NCI-H2196 (cell line): ENCODE measurements at regions not wholly inside any gene's neighbourhood (a gene's known extent, or its start where the extent isn't known, plus 50 kb on each side); places are given as distances from the start of the nearest gene placed in this dataset.
"Not testable (repeated sequence)": the region's sequence is repeated elsewhere in the genome, so short reads cannot be mapped to it uniquely, and the experiment has no call there.

Source experiments
- DNase-seq: peaks from one replicate; lab custom pipeline; 2025; ENCODE audit not compliant: unreplicated experiment; lab: John Stamatoyannopoulos, UW

DNA sequence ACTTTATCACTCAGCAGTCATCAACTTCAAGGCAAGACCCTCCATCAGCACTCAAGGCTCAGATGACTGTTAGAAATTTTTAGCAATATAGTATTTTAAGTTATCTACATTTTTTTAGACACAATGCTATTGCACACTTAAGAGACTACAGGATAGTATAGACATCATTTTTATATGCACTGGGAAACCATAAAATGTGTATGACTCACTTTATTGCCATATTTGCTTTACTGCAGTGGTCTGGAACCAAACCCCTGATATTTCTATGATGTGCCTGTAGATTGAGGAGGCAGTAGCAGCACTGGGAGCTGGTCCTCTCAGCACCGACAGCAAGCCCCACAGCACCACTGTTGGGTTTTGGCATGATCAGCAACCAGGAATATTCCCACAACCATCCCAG is 264.8 kb upstream of the HNRNPA3 start:
- no peak for DNase-seq

DNA sequence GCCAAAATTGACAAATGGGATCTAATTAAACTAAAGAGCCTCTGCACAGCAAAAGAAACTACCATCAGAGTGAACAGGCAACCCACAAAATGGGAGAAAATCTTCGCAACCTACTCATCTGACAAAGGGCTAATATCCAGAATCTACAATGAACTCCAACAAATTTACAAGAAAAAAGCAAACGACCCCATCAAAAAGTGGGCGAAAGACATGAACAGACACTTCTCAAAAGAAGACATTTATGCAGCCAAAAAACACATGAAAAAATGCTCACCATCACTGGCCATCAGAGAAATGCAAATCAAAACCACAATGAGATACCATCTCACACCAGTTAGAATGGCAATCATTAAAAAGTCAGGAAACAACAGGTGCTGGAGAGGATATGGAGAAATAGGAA is 261.4 kb upstream of the HNRNPA3 start:
- not testable (repeated sequence) for DNase-seq

DNA sequence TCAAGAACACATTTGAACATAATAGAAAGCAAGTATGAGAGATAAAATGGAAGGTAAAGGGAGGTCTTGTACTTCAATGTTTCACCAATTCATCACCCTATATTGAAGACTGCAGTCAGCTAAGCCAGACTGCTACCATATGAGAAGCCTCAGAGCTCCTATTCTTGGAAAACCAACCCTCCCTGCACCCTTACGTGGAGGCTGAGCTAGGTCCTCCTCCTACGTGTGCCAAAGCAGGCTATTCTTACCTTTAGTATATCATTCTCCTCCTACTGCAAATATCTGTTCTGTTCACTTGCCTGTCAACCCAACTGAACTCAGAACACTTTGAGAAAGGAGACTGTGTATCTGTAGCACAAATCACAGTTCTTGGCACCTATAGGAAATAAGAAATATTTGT is 255.8 kb upstream of the HNRNPA3 start:
- no peak for DNase-seq

DNA sequence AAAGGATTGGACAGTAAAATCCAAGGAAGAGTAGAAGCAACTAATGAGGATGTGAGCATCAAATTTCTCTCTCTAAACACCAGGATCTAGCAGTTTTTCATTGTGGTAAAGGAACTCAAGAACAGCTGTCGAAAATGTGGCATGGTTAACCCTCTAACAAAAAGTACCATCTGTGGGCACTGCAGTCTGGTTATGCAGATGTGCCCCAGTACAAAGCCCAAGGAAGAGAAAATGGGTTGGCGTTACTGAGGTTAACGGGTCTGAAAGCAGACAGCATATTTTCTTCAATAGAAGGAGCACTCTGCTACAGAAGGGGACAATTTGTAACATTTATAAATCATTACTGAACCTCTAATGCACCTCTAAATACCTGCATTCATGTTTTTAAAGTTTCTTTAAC is 253.0 kb upstream of the HNRNPA3 start:
- DNase-seq = no peak

DNA sequence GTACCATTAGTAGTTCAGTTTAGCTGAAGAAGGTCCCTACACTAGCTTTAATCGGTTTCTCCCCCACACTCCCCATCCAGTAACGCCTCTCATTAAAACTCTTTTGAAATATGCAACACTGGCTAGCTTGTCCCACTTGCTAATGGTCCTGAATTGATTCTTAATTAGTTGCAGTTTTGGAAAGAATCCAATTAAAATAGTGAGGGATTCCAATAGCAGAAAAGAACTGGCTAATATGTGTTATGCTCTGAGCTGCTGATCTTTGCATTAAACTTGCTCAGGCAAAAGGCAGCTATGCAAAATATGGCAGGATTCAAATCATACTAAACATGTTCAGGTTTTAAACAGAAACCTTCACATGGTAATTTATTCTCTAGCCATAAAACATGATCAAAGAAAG is 252.5 kb upstream of the HNRNPA3 start:
- DNase-seq = no peak

DNA sequence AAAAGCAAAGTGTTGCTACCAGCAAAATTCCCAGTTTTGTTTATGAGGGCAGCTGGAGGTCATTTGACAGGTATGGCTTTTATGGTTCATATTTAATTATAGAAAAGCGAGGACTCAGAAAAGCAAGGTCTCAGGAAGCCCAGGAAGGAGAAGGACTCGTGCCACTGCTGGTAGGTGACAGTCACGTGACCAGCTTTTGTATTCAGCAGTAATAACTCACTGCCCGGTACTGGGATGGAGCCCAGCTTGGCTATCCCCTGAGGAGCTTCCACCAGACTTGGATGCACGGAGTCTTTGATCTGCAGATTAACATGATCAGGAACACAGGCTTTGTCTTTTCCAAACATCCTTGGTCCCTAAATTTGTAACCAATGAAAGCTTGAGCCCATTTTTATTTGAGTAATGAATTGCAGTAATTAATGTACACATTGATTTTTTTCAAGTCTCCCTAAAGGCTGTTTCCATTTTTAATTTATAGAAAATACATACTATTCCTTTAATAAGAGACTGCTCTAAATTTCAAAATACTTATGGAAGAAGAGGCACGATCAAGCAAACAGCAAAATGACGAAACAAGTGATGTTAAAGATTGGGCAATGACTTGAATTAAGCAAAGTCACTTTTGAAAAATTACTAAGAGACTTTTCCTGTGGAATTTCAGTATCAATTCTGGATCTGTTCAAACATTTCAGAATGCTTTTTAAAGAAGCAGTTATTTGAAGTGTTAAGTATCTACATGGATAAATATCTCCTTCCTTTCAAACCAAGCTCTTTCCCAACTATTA is 251.7 kb upstream of the HNRNPA3 start:
- no peak for DNase-seq

DNA sequence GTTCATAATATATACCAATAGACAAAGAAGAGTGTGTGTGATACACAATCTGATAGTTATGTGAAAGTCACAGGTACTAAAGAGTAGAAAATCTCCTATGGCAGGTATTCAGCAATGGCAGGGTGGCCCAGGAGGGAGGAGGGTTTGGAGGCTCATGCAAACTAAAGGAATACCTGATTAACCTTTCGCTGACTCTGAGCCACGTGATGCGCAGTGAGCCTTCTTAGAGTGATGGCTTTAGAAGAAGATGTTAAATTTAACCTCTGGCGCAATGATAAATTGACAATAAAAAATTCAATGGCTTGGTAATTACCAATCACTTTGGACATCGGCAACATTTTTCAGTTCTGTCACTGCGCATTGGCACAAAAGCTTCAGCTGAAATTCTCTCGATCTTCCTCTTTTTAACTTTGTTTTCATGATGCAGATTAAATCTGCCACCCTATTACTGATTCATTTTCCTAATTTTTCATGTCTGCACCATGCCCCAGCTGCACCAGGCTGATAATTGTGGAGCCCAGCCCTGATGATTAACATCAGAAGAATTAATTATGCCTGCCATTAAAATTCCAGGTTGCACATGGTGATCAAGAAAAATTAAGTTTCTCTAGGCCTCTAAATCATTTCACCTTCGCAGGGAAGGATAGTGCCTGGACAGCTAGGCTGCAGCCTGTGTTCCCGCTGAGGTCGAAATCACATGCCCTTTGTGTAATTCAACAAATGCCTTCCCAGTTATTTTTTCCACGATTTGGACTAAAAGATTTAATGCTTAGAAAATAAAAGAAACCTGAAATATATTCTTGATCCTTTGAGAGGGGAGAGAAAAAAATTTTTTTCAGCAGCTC is 250.6 kb upstream of the HNRNPA3 start:
- DNase-seq = no peak

DNA sequence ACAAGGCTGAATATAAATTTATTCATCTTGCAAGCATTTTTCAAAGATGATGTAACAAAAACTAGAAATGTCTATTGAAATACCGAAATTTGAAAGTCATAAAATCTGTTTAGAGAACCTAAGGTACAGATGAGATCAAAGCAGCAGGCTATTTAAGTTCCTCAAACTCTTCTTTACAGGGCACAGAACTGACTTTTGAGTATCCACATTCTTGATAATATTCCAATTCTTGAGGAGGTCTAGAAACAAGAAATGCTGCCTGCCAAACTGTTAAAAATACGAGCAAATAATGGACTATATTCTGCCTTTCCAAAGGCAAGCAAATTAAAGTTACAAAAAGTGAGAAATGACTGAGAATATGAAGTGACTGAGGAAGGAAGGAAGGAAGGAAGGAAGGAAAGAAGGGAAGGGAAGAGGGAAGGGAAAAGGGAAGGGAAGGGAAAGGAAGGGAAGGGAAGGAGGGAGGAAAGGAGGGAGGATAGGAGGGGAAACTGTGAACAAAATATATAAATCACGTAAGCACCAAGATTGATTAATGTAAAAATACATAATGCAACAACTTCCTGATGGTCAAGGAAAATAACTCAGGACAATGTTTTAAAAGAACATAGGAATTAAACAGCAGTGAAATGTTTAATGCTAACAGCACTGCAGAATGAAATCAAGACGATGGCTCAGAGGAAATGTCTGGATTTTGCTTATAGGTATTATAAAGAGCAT is 248.9 kb upstream of the HNRNPA3 start:
- no peak for DNase-seq

DNA sequence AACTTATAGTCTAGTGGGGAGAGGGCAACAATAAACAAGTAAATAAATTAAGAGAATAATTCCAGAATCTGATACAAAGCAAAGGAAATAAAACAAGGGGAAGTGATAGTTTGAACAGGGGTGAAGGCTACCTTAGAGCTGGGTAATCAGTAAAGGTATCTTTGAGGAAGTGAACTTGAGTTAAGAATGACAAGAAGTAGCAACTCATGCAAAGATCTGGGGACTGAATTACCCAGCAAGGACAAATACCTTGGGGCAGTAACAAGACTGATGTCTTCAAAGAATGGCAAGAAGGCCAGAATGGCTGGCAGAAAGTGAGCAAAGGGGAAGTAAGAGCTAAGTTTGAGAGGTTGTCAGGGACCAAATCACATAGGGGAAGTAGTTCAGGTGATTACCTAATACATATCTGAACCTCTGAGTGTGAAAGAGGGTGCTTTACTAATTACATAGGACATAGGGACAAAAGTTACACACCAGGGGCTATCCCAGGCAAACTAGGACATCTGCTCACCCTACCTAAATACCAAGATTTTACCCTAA is 244.6 kb upstream of the HNRNPA3 start:
- DNase-seq = no peak

DNA sequence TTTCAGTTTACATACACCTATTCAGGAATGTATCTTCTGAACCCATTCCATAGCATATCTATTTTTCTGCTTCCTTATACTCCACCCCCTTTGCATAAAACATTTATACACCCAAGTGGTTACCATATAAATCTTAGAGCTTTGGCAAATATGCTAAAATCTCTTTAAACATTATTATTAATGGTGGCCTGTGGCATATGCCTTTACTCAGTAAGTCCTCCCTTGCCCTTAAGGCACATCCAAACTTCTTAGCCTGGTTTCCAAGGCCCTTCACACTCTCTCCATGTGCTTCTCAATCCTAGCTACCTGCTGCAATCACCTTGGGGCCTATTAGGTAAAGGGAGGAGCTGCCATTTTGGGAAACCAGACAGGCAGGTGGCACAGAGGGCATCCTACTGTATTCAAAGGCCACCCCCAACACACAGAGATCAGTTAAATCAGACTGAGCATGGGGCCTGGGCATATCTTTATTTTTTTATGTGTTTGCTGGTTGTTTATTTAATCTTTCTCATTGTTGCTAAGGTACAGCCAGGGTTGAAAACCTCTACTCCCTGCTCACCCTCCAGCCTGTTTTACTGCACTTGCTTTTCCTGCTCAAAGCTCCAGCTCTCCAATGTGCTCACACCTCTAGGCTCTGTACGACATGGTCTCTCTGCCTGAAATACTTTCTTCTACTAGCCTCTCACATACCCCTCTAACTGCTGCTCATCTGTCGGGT is 242.8 kb upstream of the HNRNPA3 start:
- no peak for DNase-seq

DNA sequence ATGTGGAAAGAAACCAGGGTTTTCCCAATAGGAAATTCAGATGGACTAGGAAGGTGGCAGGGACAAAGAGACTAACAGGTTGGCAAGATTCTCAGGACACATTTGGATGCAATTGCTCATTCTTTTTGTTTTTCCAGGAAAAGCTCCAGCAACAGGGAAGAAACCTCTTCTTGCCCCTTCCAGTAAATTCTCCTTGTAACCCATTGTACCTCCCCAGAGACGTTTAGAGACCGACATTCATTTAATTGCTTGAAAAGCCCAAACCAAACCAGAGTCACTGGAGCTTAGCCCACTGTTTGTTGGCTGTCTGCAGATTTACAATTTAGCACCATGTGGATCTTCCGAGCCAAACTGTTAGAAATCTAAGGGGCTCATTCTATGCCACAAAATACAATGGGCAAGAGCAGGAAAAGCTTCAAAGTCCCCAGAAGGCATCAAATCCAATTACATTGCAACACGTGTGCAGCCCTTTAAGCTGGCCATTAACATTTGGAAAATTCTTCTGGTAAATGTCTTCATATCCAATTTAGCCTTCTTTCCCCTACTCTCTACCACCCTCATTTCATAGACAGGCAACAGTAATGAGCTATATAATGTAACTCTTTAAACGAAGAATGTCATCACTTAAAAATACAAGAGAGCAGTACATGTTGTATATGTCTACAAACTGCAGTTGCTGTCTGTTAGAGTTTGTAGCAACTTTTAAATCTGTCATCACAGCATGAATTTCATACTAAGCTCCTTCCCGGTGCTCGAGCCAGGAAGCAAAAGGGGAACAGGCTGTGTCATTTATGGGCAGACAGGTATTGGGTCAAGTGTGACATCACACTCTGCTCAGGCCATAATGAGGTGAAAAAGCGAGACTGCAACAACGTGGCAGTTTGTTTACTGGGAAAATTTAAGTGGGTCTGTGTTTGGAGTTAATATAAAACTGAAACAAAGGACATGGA is 235.6 kb upstream of the HNRNPA3 start:
- DNase-seq = no peak

DNA sequence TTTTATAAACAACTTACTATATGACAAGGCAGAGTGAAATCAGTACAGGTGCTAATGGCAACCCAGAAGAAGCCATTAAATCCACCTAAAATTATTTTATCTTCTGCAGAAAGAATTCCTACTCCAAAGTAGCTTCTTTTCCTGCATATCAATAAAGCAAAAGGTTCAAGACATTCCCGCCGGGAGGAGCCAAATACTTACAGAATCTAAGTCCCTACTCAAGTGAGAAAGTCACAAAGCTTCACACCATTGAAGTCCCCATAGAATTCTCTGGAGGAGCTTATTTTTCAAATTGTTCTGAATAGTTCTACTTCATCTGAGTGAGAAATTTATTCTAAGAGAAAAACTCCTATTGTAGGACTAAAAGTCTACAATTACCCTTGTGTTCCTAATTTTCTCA is 233.7 kb upstream of the HNRNPA3 start:
- no peak for DNase-seq

DNA sequence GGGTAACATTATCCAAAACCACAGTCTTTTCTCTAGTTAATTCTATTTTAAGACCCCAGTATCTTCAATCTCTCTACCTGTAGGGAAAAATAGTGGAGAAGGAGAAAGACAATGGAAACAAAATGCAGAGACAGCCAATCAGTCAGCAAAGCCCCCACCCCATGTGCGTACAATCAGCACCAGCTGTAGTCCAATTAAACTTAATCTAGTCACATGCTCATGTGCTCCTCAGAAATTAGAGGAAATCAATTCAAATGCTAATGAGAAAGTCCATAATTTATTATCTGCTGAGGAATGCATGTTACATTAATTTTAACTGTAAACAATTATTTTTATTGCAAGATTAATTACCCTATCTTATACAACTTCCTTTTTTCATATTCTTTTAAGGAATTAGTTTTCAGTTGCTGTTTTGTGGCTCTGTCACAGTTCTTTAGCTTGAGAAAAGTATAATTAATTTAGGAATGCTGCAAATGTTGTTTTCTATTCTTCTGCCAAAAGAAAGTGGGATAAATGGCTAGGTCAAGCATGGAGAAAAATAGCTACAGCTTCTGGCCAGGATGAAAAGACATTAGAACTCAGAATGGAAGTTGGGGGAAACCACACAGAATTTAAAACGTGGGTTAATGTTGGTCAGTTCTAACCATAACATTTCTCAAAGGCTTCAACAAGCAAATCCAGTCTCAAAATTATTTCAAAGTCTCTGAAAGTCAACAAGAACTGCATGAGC is 232.4 kb upstream of the HNRNPA3 start:
- DNase-seq = no peak

DNA sequence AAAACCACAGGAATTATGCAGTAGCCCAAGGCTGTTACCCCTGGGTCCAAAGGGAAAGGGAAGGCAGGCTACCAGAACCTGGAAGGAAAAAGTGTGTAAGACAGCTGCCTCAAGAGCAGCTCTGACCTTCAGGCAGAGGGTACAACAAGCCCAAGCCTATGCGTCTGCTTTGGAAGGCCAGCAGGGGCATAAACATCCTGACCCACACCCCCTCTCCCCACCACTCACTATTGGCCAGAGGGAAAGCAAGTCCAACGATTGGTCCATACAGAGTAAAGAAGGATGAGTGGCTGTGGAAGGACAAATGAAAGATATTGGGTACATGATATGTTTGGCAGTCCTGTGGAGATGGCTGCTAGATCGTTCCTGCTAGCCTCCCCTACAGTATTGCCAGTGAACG is 227.6 kb upstream of the HNRNPA3 start:
- DNase-seq = no peak

DNA sequence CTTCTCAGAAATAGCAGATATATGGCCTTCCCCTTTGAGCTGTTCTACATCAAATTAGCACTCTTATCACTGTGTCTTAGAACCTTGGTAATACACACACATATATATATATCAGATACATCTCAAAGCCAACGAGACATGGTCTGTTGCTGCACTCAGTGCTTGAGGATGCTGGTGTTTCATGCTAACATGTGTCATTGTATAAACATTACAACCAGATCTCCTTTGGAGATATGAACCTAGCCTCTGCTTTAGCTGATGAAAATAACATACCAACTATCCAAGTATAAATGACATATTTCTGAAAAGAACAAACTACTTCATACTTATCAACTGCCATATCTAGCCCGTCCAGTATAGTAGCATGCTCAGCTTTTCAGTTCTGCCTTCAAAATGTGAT is 226.7 kb upstream of the HNRNPA3 start:
- DNase-seq = no peak

DNA sequence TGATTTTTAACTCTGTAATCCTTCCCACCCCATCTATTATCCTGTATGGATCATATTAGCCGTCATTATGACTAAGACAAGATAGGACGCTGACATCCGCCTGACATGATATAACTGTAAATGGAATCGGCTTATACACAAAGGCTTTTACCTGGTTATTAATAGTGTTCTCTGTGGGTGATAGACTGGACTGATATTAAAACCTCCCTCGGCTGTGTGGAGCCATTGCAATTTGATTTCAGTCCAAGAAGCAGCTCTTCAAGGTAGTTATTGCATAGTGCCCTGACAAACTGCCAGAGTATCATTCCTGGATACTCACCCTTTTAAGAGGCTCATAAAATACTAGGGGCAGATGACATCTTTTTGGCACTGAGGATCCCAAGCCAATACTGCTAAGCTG is 226.1 kb upstream of the HNRNPA3 start:
- DNase-seq = peak; percentile 47

DNA sequence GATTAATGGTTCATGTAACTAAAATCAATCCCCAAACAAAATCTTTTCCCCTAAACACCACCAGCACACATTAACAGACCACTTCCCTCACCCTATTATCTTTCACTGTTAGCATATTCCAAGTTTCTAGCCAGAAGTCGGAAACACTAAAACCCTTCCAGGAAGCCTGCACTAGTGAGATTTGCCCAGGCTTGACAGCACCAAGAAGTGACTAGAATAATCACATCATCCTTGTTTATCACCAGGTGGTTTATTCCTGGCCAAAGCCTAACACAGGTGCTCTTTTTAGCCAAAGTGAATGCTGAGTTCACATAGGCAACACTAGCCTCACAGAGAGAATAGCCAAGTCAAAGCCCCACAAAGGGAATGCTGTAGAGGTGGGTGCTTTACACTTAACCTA is 221.2 kb upstream of the HNRNPA3 start:
- no peak for DNase-seq

DNA sequence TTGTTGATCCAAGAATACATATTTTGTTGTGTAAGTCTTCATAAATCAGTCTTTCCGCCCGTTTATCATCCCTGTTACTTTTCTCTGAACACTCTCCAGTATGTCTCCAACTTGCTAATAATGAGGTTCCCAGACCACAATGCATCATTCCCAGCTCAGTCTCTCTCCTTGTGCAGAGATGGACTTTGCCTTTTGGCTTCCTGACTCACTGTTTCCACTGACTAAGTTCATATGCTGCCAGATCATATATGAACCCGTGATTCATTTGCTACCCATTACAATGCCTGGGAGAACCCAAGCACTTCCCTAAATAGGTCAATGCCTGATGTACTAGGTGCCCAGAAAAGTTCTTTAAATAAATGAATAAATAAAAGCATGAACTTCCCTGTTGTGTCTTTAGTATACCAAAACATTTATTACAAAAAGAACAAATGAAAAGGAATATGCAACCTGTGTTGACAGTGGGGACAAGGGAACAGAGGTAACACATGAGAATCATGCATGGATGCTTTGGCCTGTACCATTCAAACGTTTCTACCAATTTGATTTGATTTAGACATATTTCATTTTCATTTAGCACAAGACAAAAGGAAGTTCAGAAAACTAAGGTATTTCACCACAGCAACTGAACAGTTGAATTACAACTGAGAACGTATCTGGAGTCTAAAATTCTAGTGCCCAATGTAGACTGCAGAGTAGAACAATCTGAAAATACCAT is 215.4 kb upstream of the HNRNPA3 start:
- no peak for DNase-seq

DNA sequence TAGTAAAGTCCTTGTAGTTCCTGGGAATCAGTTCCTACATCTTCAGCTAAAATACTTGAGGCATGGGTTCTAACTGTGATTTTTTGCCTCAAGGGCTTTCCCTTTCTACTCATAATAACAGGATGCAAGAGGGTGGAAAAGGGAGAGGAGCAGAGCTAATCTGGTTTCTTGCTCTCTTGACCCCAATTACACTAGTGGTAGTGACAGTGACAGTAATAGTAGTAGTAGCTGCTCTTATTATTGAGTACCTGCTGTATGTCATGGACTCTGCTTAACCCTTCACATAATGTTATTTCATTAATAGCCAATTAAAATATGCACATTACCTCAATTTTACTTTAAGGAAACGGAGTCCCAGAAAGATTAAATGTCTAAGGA is 214.8 kb upstream of the HNRNPA3 start:
- DNase-seq = no peak
